HG03520 (cell line): ENCODE measurements at regions not wholly inside any gene's neighbourhood (a gene's known extent, or its start where the extent isn't known, plus 50 kb on each side); places are given as distances from the start of the nearest gene placed in this dataset.

Experiments used
- ATAC-seq: cut with Tn5 transposase; IDR thresholded peaks from one replicate; pipeline ENCODE4 v1.9.1; 2021; ENCODE audit warnings: mild to moderate bottlenecking, moderate library complexity; ENCODE audit not compliant: unreplicated experiment

DNA sequence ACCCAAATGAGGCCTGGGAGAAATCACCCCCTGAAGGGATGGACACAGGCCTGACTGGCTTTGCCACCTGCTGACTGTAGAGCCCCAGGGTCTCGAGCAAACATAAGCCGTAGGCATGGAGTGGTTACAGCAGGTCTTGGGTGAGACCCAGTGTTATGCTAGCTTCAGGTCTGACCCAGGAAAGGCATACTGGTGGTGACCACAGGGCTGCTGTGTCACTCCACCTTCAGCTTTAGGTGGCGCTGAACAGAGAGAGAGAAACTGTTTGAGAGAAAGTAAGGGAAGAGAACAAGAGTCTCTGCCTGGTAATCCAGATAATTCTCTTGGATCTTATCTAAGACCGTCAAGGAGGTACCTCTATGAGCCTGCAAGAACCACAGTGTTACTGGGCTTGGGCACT, 1544.2 kb upstream of the TMEFF2 start:
- no peak for ATAC-seq

DNA sequence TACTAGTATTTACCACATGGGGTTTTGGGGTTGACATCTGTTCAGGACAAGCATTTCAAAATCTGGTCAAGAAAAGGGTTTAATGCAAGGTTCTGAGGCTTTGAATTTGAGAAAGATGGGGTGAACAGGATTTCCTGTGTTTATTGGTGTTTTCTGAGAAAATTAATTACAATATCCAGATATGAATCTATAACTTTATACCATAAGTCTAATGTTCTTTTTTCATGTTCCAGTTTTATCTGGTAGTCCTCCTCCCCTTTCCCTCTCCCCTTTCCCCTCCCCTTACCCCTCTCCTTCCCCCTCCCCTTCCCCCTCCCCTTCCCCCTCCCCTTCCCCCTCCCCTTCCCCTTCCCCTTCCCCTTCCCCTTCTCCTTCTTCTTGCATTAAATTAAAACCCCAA, 1518.2 kb upstream of the TMEFF2 start:
- ATAC-seq: no peak

DNA sequence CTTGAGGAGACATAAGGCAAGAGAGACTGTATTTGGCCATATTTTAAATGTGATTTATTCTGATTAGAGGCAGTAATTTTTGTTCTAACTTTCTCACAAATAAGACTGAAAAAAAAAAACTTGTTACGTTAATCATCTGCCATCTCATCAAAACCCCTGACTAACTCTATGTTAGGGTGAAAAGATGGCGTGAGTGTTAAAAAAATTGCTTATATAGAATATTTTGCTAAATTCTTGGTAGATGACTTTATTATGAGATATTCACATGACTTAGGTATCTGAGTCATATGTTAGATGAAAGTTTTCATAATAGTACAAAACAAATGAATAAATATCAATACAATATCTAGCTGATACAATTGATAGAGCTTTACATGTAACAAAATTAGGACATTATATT, 1508.7 kb upstream of the TMEFF2 start:
- no peak for ATAC-seq

DNA sequence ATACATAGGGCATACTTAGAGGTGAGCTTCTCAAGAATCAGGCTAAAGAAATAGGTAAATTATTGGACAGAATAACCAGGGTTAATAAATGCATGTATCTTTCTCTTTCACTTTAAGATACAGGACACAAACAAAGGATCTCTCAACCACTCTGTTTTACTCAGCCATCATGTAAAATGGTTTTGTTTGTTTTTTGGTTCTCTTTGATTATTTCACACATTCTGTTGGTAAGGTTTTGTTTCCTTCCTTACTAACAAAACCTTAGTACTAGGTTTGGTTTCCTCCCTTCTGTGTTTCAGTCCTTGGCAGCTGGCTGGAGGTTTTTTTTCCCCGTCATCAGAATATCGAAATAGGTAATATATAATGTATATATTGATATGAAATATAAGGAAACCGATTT, 1506.8 kb upstream of the TMEFF2 start:
- no peak for ATAC-seq

DNA sequence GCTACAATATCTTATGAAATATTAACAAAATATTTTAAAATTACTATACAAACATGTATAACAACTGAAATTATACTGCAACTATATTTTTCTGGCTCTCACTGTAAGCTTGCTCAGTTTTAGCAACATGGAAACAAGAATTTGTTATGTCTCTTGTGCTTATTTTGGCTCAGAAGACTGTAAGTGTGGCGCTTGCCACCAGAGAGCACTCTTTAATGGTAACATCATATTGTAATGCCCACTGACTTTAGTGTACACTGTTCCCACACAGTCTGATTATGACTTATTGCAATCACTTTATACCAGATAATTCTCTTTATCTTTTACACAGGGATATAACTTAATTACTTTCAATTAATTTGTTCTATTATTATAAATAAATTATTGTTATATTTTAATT, 1500.6 kb upstream of the TMEFF2 start:
- ATAC-seq: peak; percentile 66

DNA sequence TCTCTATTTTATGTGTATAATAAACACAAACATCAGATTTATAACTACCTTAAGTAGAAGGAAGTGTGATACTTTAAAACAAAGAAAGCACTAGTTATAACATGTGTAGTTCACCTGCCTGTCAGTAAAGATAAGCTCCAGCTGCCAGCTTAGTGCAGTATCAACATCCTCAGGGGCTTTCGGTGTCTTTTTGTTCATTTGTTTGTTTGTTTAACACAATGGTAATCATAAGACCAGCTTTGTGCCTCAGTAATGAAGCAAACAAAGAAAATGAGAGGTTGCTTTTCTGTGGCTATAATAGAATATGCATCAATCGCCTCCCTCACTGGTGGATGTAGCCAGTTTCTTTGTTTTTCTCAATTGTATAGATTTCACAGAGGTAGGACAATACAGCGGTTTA, 1499.0 kb upstream of the TMEFF2 start:
- ATAC-seq: no peak

DNA sequence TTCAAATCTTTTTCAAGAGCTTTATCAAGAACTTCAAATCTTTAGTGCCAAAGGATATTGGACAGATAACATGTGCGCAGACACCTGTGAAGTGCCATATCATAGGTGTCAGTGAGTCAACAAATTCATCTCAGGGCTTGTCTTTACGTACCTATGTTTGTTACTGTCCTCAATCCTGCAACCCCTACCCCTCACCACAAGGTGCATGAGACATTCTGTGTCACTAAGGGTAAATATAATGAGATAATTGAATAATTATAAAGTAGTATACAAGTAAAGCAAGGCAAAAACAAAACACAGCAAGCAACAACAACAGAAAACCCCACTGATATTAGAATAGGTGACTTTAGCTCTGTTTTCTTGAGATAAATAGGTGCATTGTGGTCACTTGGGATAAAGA, 1495.8 kb upstream of the TMEFF2 start:
- ATAC-seq: no peak

DNA sequence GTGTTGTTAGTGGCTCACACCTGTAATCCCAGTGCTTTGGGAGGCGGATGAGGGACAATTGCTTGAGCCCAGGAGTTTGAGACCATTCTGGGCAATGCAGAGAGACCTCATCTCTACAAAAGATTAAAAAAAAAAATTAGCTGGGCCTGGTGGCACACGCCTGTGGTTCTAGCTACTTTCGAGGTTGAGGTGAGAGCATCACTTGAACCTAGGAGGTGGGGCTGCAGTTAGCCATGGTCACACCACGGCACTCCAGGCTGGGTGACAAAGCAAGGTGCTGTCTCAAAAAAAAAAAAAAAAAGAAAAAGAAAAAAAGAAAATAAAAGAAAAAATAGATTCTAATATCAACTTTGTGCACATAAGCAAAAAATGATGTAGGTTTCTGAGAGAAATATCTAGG, 1492.5 kb upstream of the TMEFF2 start:
- ATAC-seq: no peak

DNA sequence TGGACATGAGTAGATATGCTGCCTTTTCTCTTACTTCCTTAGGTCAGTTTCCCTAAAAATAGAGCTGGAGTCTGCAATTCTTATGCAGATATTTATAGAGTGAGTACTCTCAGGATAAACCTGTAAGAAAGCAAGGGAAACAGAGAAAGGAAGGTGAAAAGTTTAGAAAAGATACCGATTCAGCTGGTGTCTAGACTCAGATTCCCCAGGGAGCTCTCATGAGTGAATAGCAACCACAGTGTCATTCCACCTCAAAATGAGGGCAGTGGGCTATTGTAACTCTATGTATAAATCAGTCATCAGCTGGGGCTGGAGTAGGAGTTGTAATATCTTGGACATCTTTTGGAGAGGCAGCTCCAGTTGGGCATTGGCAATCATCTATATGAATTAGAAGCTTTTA, 1485.1 kb upstream of the TMEFF2 start:
- ATAC-seq: no peak

DNA sequence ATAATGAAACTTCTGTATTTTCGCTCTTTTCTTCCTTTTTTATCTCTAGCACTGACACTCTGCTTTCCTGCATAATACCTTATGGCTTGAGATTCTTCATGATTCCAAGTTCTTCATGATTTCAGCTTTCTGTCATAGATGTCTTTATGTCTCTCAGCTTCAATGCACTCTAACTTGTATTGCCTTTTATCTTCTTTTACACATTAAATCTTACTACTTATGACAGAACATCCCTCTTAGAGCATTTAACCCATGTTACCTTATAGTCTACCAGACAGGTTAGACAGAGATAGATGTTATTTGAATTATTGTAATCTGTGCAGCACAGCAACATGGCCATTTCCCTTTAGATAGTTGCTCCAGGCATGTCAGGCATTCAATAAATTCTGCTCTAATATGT, 1475.7 kb upstream of the TMEFF2 start:
- ATAC-seq: no peak

DNA sequence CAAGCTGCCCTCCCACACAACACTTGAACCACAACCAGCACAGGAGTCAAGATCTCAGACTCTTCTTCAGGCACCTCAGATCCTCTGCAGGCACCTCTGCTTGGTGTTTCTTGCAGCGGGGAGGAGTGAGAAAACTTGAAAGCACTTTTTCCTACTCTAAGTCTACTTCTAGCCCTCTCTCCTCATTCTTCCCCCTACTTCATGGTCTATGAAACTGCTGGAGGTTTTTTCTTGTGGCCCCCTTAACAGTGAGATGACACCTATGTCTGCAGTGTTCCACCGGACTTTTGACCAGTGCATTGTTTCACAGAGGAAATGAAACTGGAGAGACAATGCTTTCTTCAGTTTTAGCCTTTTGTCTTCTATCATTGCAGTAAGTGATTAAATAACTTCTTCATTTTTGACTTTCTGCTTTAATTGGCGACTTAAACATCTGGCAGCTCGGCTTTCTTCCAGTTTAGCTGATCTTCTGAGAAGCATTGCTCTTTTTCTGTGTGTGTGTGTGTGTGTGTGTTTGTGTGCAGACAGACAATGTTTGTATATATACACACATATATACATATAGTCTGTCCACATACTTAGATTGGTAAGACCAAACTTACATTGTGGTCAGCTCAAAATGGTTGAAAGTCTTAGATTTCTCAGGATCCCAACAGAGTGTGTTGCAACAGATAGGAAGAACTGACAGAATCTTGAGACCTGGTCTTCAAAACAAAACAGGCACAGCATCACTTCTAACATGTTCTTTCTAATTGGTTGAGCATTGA, 1474.0 kb upstream of the TMEFF2 start:
- ATAC-seq: peak; percentile 66

DNA sequence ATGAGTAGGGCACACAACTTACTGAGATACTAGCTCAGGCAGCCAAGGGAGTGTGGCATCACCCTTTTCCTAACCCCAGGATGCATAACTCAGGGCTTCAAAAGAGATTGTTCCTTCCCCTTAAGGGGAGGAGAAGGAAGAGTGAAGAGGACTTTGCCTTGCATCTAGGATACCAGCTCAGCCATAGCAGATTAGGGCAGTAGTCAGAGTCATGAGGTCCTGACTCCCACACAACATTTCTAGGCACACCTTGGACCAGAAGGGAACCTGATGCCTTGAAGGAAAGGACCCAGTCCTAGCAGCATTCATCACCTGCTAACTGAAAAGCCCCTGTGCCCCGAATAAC, 1433.2 kb upstream of the TMEFF2 start:
- no peak for ATAC-seq

DNA sequence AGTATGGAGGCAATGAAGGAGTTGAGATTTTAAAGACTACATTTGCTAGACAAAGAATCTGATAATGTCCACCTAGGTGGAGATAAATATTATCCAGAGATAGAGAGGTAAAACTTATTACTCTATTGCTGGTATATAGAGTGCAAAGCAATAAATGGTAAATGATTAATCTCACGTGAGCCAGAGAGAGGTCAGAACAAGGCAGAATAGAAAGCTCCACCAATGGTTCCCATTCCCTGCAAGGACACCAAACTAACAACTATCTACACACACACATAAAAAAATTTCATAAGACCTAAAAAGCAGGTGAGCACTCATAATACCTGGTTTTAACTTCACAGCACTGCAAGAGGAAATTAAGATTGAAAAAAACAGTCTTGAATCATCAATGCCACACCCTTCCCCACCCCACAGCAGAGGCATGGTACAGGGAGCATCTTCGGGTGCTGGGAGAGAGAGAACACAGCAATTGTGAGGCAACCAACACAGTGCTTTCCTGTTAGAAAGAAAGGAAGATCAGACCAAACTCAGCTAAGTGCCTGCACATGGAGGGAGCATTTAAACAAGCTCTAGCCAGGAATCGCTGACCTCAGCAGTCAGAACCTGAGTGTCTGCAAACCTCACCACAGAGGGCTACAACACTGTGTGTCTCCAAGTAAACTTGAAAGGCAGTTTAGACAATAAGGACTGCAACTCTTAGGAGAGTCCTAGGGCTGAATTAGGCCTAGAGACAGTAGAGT, 1432.6 kb upstream of the TMEFF2 start:
- no peak for ATAC-seq

DNA sequence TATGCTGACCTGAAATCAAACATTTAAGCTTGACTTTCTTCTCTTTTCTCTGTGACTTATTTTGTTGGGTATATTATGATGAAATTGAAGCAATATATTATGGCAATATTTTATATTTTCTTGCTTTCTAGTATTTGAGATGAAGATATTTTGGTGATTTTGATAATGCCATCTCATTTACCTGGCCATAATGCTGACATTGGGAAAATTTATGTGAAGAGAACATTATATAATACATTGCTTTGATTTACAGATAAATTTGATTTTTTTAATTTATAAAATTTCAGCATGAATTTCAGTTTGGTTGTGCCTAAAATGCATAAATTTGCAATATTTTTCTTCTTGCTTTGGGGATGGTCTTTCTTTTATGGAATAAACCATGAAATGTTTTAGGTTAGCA, 1413.7 kb upstream of the TMEFF2 start:
- ATAC-seq: no peak

DNA sequence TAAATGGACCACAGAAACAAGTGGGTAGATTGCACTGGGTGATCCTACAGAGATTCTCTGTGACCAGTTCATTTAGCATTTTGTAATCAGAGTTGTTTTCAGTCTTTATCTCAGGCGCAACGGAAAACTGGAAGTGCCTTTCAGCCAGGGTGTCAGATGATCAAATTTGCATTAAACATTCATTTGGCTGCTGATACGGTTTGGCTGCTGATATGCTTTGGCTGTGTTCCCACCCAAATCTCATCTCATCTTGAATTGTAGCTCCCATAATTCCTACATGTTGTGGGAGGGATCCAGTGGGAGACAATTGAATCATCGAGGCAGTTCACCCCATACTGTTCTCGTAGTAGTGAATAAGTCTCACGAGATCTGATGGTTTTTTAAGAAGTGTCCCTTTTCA, 1396.1 kb upstream of the TMEFF2 start:
- no peak for ATAC-seq

DNA sequence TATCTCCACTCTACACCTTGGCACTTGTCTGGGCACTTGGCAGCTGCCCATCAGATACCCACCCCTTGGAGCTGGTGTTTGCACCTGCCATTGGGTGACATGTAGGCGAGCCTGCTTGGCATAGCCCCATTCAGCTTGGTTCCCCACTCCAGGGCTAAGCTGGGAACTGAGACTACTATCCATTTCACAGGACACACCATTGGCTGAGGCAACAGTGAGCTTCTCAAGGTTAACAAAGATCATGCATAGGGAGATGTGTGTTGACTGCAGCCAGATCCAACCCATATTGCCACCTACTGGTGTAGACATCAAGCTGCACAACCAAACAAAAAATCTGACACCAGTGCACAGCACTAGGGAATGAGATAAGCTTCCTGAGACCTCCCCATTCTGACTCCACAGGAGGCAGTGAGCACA, 1389.8 kb upstream of the TMEFF2 start:
- ATAC-seq: peak; percentile 91

DNA sequence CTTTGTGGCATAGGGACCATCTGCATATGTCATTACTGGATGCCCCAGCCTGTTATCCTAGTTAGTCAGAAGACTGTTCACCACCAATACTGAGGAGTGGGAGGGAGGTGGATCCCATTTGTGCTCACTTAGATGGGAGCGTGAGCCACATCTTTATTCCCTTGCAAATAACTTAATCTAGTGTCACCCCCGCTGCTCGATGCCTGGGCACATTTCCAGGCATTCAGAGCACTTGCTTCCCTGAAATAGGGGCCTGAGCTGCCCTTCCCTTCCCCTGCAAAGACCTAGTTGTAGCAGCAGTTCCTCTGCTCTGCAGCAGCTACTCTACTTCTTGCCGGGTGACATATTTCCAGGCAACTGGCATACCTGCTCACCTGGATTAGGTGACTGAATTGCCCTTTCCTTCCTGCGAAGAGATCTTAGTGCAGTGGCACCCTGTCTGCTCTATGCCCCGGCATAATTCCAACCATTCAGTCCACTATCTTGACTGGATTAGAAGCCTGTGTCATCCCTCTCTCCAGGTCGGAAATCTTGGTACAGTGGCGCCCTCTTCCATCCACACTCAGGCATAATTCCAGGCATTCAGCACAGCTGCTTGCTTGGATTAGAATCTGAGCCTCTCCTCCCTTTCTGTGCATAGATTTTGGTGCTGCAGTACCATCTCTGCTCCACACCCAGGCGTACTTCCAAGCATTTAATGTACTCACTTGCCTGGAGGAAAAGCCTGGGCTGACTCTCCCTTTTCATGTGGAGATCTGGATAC, 1389.1 kb upstream of the TMEFF2 start:
- ATAC-seq: no peak

DNA sequence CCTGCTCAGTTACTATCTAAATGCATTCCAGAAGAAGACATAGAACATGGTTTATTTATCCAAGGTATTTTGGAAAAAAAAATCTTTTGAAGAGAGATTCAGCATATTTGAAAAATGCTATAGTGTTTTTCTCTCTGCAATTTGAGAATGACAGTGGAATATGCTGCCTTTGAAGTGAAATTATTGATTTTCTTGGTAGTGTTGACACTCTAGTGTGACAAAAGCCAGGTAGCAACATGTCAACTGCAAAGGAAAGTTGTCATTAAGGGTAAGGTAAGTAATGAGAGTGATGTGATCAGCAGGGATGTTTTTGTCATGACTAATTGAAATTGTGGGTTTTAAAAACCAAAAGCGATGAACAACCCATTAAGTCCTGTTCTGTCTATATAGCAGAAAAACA, 1387.1 kb upstream of the TMEFF2 start:
- ATAC-seq: no peak

DNA sequence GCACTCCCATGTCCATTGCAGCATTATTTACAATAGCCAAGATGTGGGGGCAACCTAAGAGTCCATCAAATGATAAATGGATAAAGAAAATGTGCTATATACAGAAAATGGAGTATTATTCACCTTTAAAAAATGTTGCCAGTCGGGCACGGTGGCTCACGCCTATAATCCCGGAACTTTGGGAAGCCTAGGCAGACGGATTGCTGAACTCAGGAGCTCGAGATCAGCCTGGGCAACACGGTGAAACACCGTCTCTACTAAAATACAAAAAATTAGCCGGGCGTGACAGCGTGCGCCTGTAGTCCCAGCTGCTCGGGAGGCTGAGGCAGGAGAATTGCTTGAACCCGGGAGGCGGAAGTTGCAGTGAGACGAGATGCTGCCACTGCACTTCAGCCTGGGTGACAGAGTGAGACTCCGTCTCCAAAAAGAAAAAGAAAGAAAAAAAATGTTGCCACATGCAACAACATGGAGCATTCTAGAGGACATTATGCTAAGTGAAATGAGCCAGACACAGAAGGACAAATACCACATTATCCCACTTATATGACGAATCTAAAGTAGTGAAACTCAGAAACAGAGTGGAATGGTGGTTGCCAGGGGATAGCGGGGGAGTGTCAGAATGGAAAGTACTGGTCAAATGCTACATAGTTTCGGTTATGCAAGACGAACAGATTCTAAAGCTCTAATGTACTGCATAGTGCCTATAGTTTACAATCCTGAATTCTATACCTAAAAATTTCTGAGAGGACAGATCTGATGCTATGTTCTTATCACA, 1385.6 kb upstream of the TMEFF2 start:
- ATAC-seq: no peak

DNA sequence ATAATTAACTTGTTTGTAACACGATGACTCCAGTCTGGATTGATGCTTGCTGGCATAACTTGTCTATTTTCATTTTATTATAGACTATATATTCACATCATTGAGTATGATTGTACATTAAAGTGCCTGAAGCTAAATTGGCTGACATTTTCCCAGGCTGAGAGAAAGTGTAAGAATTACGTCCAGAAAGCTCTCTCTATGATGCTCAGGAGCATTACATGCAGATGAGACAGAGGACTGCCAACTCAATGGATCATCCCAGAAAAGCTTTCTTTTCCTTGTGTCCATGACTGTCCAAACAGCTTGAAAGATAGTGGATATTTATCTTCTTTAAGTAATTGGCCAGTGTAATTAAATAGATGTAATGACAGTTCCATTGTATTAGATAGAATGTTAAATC, 1372.2 kb upstream of the TMEFF2 start:
- no peak for ATAC-seq

DNA sequence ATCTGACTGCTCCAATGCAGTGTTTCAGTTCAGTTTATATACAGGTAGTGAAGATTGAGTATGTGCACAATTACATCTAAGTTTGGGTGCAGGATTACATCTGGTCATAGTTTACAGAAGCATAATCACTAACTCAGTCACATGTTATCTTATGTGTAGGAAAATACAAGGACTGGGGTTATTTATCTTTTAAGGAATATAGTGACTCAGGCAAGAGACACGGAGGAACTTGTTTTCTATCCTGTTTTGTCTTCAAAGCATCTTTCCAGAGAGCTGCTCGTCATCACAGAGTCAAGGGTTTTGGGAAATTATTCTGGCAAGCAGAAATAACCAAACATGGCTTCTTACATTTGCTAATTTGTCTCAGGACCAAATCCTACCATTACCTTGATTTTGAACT, 1371.5 kb upstream of the TMEFF2 start:
- no peak for ATAC-seq
